OCI-LY7 (cell line): ENCODE measurements at regions not wholly inside any gene's neighbourhood (a gene's known extent, or its start where the extent isn't known, plus 50 kb on each side); places are given as distances from the start of the nearest gene placed in this dataset.

Experiments
- BruUV-seq: library from RNA; stranded (reverse); fragments of 400-500 nt; replicated peaks from 2 replicates; lab custom pipeline; 2021; lab: Mats Ljungman, UMichigan
- CTCF ChIA-PET: fragments of 300-600 bp; sonication (Branson Sonifier 250); formaldehyde crosslinking; loops from one replicate; lab custom pipeline; 2022; ENCODE audit warnings: antibody characterized with exemption; ENCODE audit not compliant: unreplicated experiment; lab: Charles Lee
- POLR2A ChIA-PET: fragments of 300-600 bp; sonication (Branson Sonifier 250); formaldehyde crosslinking; loops from one replicate; lab custom pipeline; 2022; ENCODE audit warnings: antibody characterized with exemption; lab: Charles Lee
- DNase-seq: peaks from one replicate; pipeline ENCODE4 v3.0.0-alpha.2; 2015; ENCODE audit warnings: low spot score
- H2AFZ ChIP-seq: fragments of 200-600 bp; sonication (generic), shearing (Covaris generic); 2 replicates; pipeline ENCODE4 v1.6.1; 2014; ENCODE audit warnings: mild to moderate bottlenecking, antibody characterized with exemption, low read length, moderate library complexity
- H3K27ac ChIP-seq: fragments of 200-600 bp; sonication (generic); 2 replicates; pipeline ENCODE4 v1.5.1; 2014; ENCODE audit warnings: mixed run types, low read depth, mild to moderate bottlenecking, moderate library complexity, low read length, inconsistent platforms; ENCODE audit not compliant: poor library complexity, severe bottlenecking
- H3K36me3 ChIP-seq: fragments of 200-600 bp; sonication (generic); 2 replicates; pipeline ENCODE4 v1.6.1; 2014; ENCODE audit warnings: mild to moderate bottlenecking, antibody characterized with exemption, low read length, moderate library complexity, mixed read lengths; ENCODE audit not compliant: insufficient read depth
- H3K4me1 ChIP-seq: fragments of 200-600 bp; sonication (generic); 2 replicates; pipeline ENCODE4 v1.5.1; 2014; ENCODE audit warnings: mild to moderate bottlenecking, low read length; ENCODE audit not compliant: insufficient read depth, poor library complexity, severe bottlenecking
- H3K4me2 ChIP-seq: fragments of 200-600 bp; sonication (generic); 2 replicates; pipeline ENCODE4 v1.6.1; 2014; ENCODE audit warnings: mild to moderate bottlenecking, low read length
- H3K4me3 ChIP-seq: fragments of 200-600 bp; sonication (generic); 2 replicates; pipeline ENCODE4 v1.5.1; 2014; ENCODE audit warnings: mild to moderate bottlenecking, low read depth, low read length; ENCODE audit not compliant: poor library complexity, severe bottlenecking
- H3K79me2 ChIP-seq: fragments of 200-600 bp; sonication (generic); 2 replicates; pipeline ENCODE4 v1.6.1; 2016; ENCODE audit warnings: low read depth, mild to moderate bottlenecking, low read length, moderate library complexity, mixed read lengths; ENCODE audit not compliant: insufficient read depth
- H3K9me2 ChIP-seq: fragments of 200-600 bp; sonication (generic); 2 replicates; pipeline ENCODE4 v1.6.1; 2016; ENCODE audit warnings: mild to moderate bottlenecking, low read length, mixed read lengths; ENCODE audit not compliant: insufficient read depth
- H3K9me3 ChIP-seq: fragments of 200-600 bp; sonication (generic); 2 replicates; pipeline ENCODE4 v1.6.1; 2014; ENCODE audit warnings: mild to moderate bottlenecking, mixed run types, low read length, mixed read lengths
- H4K20me1 ChIP-seq: fragments of 200-600 bp; sonication (generic); 2 replicates; pipeline ENCODE4 v1.6.1; 2014; ENCODE audit warnings: mild to moderate bottlenecking, antibody characterized with exemption, low read length, moderate library complexity, mixed read lengths; ENCODE audit not compliant: insufficient read depth
- EZH2phosphoT487 ChIP-seq: fragments of 200-600 bp; sonication (generic); IDR thresholded peaks from 2 replicates; pipeline ENCODE4 v1.6.1; 2018; ENCODE audit warnings: low read depth, borderline replicate concordance, mild to moderate bottlenecking, mixed run types, antibody characterized with exemption, low read length, moderate library complexity, mixed read lengths
- intact Hi-C: fragments of 100-400 bp; cut with micrococcal nuclease; formaldehyde crosslinking; loops from one replicate; pipeline ENCODE4 v1.10.0; 2022; ENCODE audit not compliant: unreplicated experiment
- TF ChIP-seq, protein P1 (sequence below): fragments of 200-600 bp; sonication (generic); conservative IDR thresholded peaks from 2 replicates; pipeline ENCODE4 v1.5.1; 2014; ENCODE audit warnings: mild to moderate bottlenecking, antibody characterized with exemption, low read length, moderate library complexity, mixed read lengths

DNA sequence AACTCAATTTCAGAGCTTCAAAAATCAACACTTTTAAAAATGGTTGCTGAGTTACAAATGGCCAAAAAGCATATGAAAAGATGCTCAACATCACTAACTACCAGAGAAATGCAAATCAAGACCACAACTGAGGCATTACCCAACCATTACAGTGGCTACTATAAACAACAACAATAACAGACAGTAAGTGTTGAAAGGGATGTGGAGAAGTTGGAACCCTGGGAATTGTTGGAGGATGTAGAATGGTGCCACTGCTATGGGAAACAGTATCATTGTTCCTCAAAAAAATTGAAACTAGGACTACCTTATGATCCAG is 173.3 kb upstream of the SPRED2 start:
- DNase-seq, result no peak
- no TSS peak for BruUV-seq
- Histone ChIP-seq H3K4me2 (peak overlapping the region; percentile 67), H3K79me2 (no peaks in the 10 kb centered on the region), H3K9me3 (no peaks in the 10 kb centered on the region), H3K4me1 (peaks cover 78% of the 10 kb centered on the region), H3K4me3 (peak overlapping the region; percentile 44), H2AFZ (peak overlapping the region; percentile 84), H3K36me3 (no peaks in the 10 kb centered on the region), H3K9me2 (no peaks in the 10 kb centered on the region), H4K20me1 (no peaks in the 10 kb centered on the region), H3K27ac (peak overlapping the region; percentile 96)
- intact Hi-C loops, result no loop called here
- ChIA-PET POLR2A (interaction anchor here (0.8 to 1.0 kb wide), 3 partner anchors 11 to 423 kb away, joined by 3 to 8 read pairs (median 4); no protein-coding TSS in a partner anchor), CTCF (no interaction called here)
- no peak for TF ChIP-seq EZH2phosphoT487
- TF ChIP-seq, protein P1, sequence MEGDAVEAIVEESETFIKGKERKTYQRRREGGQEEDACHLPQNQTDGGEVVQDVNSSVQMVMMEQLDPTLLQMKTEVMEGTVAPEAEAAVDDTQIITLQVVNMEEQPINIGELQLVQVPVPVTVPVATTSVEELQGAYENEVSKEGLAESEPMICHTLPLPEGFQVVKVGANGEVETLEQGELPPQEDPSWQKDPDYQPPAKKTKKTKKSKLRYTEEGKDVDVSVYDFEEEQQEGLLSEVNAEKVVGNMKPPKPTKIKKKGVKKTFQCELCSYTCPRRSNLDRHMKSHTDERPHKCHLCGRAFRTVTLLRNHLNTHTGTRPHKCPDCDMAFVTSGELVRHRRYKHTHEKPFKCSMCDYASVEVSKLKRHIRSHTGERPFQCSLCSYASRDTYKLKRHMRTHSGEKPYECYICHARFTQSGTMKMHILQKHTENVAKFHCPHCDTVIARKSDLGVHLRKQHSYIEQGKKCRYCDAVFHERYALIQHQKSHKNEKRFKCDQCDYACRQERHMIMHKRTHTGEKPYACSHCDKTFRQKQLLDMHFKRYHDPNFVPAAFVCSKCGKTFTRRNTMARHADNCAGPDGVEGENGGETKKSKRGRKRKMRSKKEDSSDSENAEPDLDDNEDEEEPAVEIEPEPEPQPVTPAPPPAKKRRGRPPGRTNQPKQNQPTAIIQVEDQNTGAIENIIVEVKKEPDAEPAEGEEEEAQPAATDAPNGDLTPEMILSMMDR, result no peak

DNA sequence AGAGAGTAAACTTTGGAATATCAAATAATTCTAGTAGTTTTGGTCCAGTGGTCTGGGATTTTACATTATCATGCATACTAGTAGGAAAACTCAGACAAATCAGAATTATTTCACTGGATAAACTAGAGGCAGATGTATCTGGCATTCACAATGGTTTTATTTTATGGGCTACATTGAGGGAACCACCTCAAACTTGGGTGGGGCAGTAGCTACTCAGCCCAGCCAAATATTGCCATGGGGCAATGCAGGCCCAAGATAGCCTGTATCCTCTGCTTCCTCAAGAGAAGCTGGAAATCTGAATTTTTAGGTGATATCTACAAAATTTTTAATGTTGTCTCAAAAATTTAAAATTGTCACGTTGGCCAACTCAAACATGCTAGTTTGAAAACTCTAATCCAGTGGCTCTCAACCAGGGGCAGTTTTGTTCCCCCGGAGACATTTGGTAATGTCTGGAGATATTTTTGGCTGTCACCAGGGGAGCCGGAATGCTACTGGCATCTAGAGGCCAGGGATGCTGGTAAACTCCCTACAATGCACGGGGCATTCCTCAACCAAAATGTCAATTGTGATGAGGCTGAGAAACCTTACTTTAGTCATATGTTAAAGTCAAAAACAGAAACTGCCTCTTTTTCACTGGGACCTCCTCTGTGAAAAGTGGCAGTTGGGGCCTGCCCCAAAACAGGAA is 172.8 kb upstream of the SPRED2 start:
- ChIA-PET CTCF (no interaction called here), POLR2A (interaction anchor here (0.8 to 1.0 kb wide), 3 partner anchors 12 to 422 kb away, joined by 3 to 8 read pairs (median 4); no protein-coding TSS in a partner anchor)
- no peaks in the 10 kb centered on the region for H3K9me3 ChIP-seq
- no peak for TF ChIP-seq EZH2phosphoT487
- TF ChIP-seq, protein P1, result no peak
- H3K4me2 ChIP-seq, result peak overlapping the region; percentile 67
- no TSS peak for BruUV-seq
- H3K79me2 ChIP-seq, result no peaks in the 10 kb centered on the region
- H3K9me2 ChIP-seq, result no peaks in the 10 kb centered on the region
- H2AFZ ChIP-seq, result peak overlapping the region; percentile 84
- peak overlapping the region; percentile 44 for H3K4me3 ChIP-seq
- peak overlapping the region; percentile 96 for H3K27ac ChIP-seq
- intact Hi-C loops, result no loop called here
- DNase-seq, result peak; percentile 39
- peaks cover 78% of the 10 kb centered on the region for H3K4me1 ChIP-seq
- no peaks in the 10 kb centered on the region for H4K20me1 ChIP-seq
- H3K36me3 ChIP-seq, result no peaks in the 10 kb centered on the region

DNA sequence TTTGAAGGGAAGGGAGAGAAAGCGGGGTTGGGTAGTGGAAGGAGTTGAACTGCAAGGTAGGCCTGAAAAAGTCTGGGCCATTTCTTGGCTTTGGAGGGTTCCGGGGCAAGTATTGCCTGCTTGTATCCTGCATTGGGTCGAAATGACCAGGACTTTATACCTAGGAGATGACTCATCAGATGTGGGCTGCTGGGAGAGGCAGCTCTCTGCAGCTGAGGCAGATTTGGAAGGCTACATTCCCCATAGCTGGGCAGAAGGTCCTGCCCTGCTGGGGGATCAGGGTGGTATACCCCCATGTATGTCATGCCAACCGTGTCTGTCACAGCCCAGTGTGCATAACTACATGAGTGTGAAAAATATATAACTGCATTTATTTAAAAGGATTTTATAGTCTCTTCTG is 171.8 kb upstream of the SPRED2 start:
- intact Hi-C loops, result no loop called here
- peaks cover 76% of the 10 kb centered on the region for H3K4me1 ChIP-seq
- no peak for DNase-seq
- H3K4me3 ChIP-seq, result no peak overlapping the region
- peak overlapping the region; percentile 96 for H3K27ac ChIP-seq
- peaks cover under 1% of the 10 kb centered on the region; the same call in 1 of the 2 replicates for H3K36me3 ChIP-seq
- TF ChIP-seq EZH2phosphoT487, result no peak
- TF ChIP-seq, protein P1, result no peak
- peak overlapping the region; percentile 67; the same call in 1 of the 2 replicates for H3K4me2 ChIP-seq
- peak overlapping the region; percentile 84; the same call in 1 of the 2 replicates for H2AFZ ChIP-seq
- ChIA-PET POLR2A (interaction anchor here (0.5 to 0.8 kb wide), 3 partner anchors 14 to 333 kb away, joined by 3 read pairs; no protein-coding TSS in a partner anchor), CTCF (no interaction called here)
- H3K9me3 ChIP-seq, result no peaks in the 10 kb centered on the region
- no peaks in the 10 kb centered on the region for H3K9me2 ChIP-seq
- BruUV-seq, result no TSS peak
- H3K79me2 ChIP-seq, result no peaks in the 10 kb centered on the region
- no peaks in the 10 kb centered on the region for H4K20me1 ChIP-seq
